ENCODE measurements at regions not wholly inside any gene's neighbourhood (a gene's known extent, or its start where the extent isn't known, plus 50 kb on each side); places are given as distances from the start of the nearest gene placed in this dataset.
A peak's percentile ranks its signal among the peaks of the same experiment; 100 is the strongest.

- H2AFZ ChIP-seq (ENCODE audit: low read length), result no peak overlapping the region
- H3K4me1 ChIP-seq (ENCODE audit: insufficient read depth, low read length), result no peaks in the 10 kb centered on the region
- no peak overlapping the region for H3K4me3 ChIP-seq (replicated peaks in 1 of 3; ENCODE audit: insufficient read depth in 1 of 3, low read depth in 2 of 3, low read length in 3 of 3)
- intact Hi-C loops (cut with micrococcal nuclease; ENCODE audit: unreplicated experiment) (no loop called here), in situ Hi-C loops (cut with HindIII; ENCODE audit: extremely low pct_ligation_motif_present, low pct_unique_long_range_greater_than_20kb) (no loop called here)
- H3K36me3 ChIP-seq (replicated peaks in 1 of 2; ENCODE audit: control insufficient read depth in 1 of 2, insufficient read depth in 2 of 2, low read length in 2 of 2), result no peaks in the 10 kb centered on the region
- no peak overlapping the region for H3K4me2 ChIP-seq (ENCODE audit: low read depth, low read length)
- ChIA-PET POLR2A (no interaction called here), CTCF (ENCODE audit: low intra/inter-chr PET ratio, low total read pairs) (no interaction called here)
- no TSS peak for BruUV-seq (replicated peaks)
- no peaks in the 10 kb centered on the region for H3K9me3 ChIP-seq (ENCODE audit: low read length)
- DNase-seq (ENCODE audit: low spot score) (no peak), FAIRE-seq (no peak), ATAC-seq (no peak)
- H3K27me3 ChIP-seq (ENCODE audit: control insufficient read depth in 1 of 2, insufficient read depth in 2 of 2, low read length in 2 of 2), result no peaks in the 10 kb centered on the region; a peak in 1 of 5 replicates
- H3K27ac ChIP-seq (ENCODE audit: extremely low read length, insufficient read depth, low read length), result no peak overlapping the region
- TF ChIP-seq FOXK1 (CRISPR knock-in tag; IDR thresholded peaks at IDR 0.05; ENCODE audit: borderline replicate concordance, low read depth) (no peak), NFE2L2 (IDR thresholded peaks at IDR 0.05; ENCODE audit: low read length) (0 out of 2 replicates have a peak, but pooled peaks have one; percentile 10)
- 0% methylated on average over 2 of the region's 2 CpGs for WGBS (ENCODE audit: low lambda C conversion rate)
- no peak overlapping the region for H3K9ac ChIP-seq (ENCODE audit: insufficient read depth, low read depth, low read length)
- no peaks in the 10 kb centered on the region for H4K20me1 ChIP-seq (ENCODE audit: insufficient read depth, low read length)
- no peaks in the 10 kb centered on the region for H3K79me2 ChIP-seq (ENCODE audit: insufficient read depth, low read length)
Observed at GRCh38 chr1:70864302-70864701, 183.3 kb downstream of the PTGER3 start.

GRCh38 chr1:70866542-70867264 lies 180.9 kb downstream of the PTGER3 start:
- H3K9me3 ChIP-seq (ENCODE audit: low read length), result no peaks in the 10 kb centered on the region
- no peak overlapping the region for H2AFZ ChIP-seq (ENCODE audit: low read length)
- intact Hi-C loops (cut with micrococcal nuclease; ENCODE audit: unreplicated experiment), result no loop called here
- in situ Hi-C loops (cut with HindIII; ENCODE audit: extremely low pct_ligation_motif_present, low pct_unique_long_range_greater_than_20kb), result no loop called here
- no peak overlapping the region for H3K4me2 ChIP-seq (ENCODE audit: low read depth, low read length)
- no peaks in the 10 kb centered on the region; a peak in 1 of 5 replicates for H3K27me3 ChIP-seq (ENCODE audit: control insufficient read depth in 1 of 2, insufficient read depth in 2 of 2, low read length in 2 of 2)
- no peaks in the 10 kb centered on the region for H3K79me2 ChIP-seq (ENCODE audit: insufficient read depth, low read length)
- H3K27ac ChIP-seq (ENCODE audit: extremely low read length, insufficient read depth, low read length), result no peak overlapping the region
- WGBS (ENCODE audit: low lambda C conversion rate), result 0% methylated on average over 4 of the region's 4 CpGs
- H3K9ac ChIP-seq (ENCODE audit: insufficient read depth, low read depth, low read length), result no peak overlapping the region
- POLR2A ChIA-PET, result no interaction called here
- no TSS peak for BruUV-seq (replicated peaks)
- CTCF ChIA-PET (ENCODE audit: low intra/inter-chr PET ratio, low total read pairs), result no interaction called here
- H3K4me1 ChIP-seq (ENCODE audit: insufficient read depth, low read length), result no peaks in the 10 kb centered on the region
- no peaks in the 10 kb centered on the region for H4K20me1 ChIP-seq (ENCODE audit: insufficient read depth, low read length)
- no peak overlapping the region for H3K4me3 ChIP-seq (replicated peaks in 1 of 3; ENCODE audit: insufficient read depth in 1 of 3, low read depth in 2 of 3, low read length in 3 of 3)
- no peak for ATAC-seq
- FAIRE-seq, result no peak
- no peak for DNase-seq (ENCODE audit: low spot score)
- H3K36me3 ChIP-seq (replicated peaks in 1 of 2; ENCODE audit: control insufficient read depth in 1 of 2, insufficient read depth in 2 of 2, low read length in 2 of 2), result no peaks in the 10 kb centered on the region
- no peak for TF ChIP-seq KDM2A (CRISPR knock-in tag; IDR thresholded peaks at IDR 0.05; ENCODE audit: borderline replicate concordance, low read depth)
- TF ChIP-seq, protein P1, sequence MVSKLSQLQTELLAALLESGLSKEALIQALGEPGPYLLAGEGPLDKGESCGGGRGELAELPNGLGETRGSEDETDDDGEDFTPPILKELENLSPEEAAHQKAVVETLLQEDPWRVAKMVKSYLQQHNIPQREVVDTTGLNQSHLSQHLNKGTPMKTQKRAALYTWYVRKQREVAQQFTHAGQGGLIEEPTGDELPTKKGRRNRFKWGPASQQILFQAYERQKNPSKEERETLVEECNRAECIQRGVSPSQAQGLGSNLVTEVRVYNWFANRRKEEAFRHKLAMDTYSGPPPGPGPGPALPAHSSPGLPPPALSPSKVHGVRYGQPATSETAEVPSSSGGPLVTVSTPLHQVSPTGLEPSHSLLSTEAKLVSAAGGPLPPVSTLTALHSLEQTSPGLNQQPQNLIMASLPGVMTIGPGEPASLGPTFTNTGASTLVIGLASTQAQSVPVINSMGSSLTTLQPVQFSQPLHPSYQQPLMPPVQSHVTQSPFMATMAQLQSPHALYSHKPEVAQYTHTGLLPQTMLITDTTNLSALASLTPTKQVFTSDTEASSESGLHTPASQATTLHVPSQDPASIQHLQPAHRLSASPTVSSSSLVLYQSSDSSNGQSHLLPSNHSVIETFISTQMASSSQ (IDR thresholded peaks at IDR 0.05; ENCODE audit: low read depth), result no peak
- TF ChIP-seq, protein P1 (CRISPR knock-in tag; IDR thresholded peaks at IDR 0.05; ENCODE audit: borderline replicate concordance), result no peak
- no peak for TF ChIP-seq CEBPG (CRISPR knock-in tag; IDR thresholded peaks at IDR 0.05)
- TF ChIP-seq FIP1L1 (IDR thresholded peaks at IDR 0.05; ENCODE audit: borderline replicate concordance, insufficient read depth, low read depth, low read length), result no peak
- TF ChIP-seq CEBPB (IDR thresholded peaks at IDR 0.05; ENCODE audit: borderline replicate concordance, low read depth, low read length), result no peak
- TF ChIP-seq SP4 (CRISPR knock-in tag; IDR thresholded peaks at IDR 0.05), result no peak
- no peak for TF ChIP-seq ZFP90 (CRISPR knock-in tag; IDR thresholded peaks at IDR 0.05; ENCODE audit: borderline replicate concordance)
- no peak for TF ChIP-seq THAP11 (CRISPR knock-in tag; IDR thresholded peaks at IDR 0.05)
- no peak for TF ChIP-seq SALL2 (CRISPR knock-in tag; IDR thresholded peaks at IDR 0.05)
- TF ChIP-seq ZNF850 (CRISPR knock-in tag; conservative IDR thresholded peaks at IDR 0.05), result no peak
- no peak for TF ChIP-seq NCOA2 (CRISPR knock-in tag; IDR thresholded peaks at IDR 0.05)
- TF ChIP-seq SNAPC2 (CRISPR knock-in tag; IDR thresholded peaks at IDR 0.05), result no peak
- no peak for TF ChIP-seq ZNF160 (CRISPR knock-in tag; IDR thresholded peaks at IDR 0.05)
